HL-60 (cell line): ENCODE measurements at regions not wholly inside any gene's neighbourhood (a gene's known extent, or its start where the extent isn't known, plus 50 kb on each side); places are given as distances from the start of the nearest gene placed in this dataset.

ENCODE experiments used
- DNase-seq, 2 experiments: peaks; one replicate each; pipeline ENCODE4 v3.0.0-alpha.2; 2010 to 2020; ENCODE audit warnings: low read depth in 1 of 2, low spot score in 1 of 2
- H3K27ac ChIP-seq: fragments of 250-450 bp; sonication (Bioruptor Pico); replicated peaks from 2 replicates; pipeline ENCODE4 v1.5.1; 2020; ENCODE audit warnings: mild to moderate bottlenecking, moderate library complexity
- H3K27me3 ChIP-seq: fragments of 250-450 bp; sonication (Bioruptor Pico); 2 replicates; pipeline ENCODE4 v1.5.1; 2021; ENCODE audit warnings: mild to moderate bottlenecking, moderate library complexity; ENCODE audit not compliant: insufficient read depth, poor library complexity, severe bottlenecking
- H3K4me3 ChIP-seq: replicated peaks from 2 replicates; pipeline ENCODE4 v1.5.1; 2011; ENCODE audit warnings: mild to moderate bottlenecking, control low read depth, low read length; ENCODE audit not compliant: insufficient read depth
- GABPA ChIP-seq: IDR thresholded peaks from 2 replicates; pipeline ENCODE4 v1.6.1; 2012; ENCODE audit warnings: low read depth
- POLR2AphosphoS5 ChIP-seq: IDR thresholded peaks from 2 replicates; pipeline ENCODE4 v1.6.1; 2012; ENCODE audit warnings: low read depth
- SPI1 ChIP-seq: IDR thresholded peaks from 2 replicates; pipeline ENCODE4 v1.6.1; 2012; ENCODE audit warnings: low read depth, mild to moderate bottlenecking, borderline replicate concordance
- TF ChIP-seq, protein P1 (sequence below): IDR thresholded peaks from one replicate; pipeline ENCODE4 v1.5.1; 2011; ENCODE audit warnings: low read length, control low read depth, inconsistent platforms; ENCODE audit not compliant: insufficient read depth
- TF ChIP-seq, protein P2 (sequence below): IDR thresholded peaks from 2 replicates; pipeline ENCODE4 v1.6.1; 2012; ENCODE audit warnings: low read depth; ENCODE audit not compliant: insufficient replicate concordance

DNA sequence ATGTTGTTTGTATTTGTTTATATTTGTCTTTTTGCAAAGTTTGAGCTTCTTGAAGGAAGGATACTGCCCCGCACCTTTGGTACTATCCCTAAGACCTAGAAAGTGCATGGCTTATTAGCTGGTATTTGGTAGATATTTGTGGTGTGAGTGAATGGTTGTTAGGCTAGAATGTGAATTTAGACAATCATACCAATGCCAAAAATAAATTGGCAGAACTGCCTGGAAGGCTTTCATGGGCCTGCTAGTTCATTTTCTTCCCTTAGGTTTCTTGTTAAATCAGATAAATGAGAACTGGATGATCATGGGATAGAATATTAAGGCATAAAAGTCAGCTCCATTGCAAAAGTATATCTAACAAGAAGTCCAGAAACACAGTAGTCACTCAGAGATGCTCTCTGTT is 147.5 kb upstream of the TSLP start:
- TF ChIP-seq GABPA (no peak), POLR2AphosphoS5 (no peak), SPI1 (no peak)
- TF ChIP-seq, protein P1, sequence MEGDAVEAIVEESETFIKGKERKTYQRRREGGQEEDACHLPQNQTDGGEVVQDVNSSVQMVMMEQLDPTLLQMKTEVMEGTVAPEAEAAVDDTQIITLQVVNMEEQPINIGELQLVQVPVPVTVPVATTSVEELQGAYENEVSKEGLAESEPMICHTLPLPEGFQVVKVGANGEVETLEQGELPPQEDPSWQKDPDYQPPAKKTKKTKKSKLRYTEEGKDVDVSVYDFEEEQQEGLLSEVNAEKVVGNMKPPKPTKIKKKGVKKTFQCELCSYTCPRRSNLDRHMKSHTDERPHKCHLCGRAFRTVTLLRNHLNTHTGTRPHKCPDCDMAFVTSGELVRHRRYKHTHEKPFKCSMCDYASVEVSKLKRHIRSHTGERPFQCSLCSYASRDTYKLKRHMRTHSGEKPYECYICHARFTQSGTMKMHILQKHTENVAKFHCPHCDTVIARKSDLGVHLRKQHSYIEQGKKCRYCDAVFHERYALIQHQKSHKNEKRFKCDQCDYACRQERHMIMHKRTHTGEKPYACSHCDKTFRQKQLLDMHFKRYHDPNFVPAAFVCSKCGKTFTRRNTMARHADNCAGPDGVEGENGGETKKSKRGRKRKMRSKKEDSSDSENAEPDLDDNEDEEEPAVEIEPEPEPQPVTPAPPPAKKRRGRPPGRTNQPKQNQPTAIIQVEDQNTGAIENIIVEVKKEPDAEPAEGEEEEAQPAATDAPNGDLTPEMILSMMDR = no peak
- TF ChIP-seq, protein P2, sequence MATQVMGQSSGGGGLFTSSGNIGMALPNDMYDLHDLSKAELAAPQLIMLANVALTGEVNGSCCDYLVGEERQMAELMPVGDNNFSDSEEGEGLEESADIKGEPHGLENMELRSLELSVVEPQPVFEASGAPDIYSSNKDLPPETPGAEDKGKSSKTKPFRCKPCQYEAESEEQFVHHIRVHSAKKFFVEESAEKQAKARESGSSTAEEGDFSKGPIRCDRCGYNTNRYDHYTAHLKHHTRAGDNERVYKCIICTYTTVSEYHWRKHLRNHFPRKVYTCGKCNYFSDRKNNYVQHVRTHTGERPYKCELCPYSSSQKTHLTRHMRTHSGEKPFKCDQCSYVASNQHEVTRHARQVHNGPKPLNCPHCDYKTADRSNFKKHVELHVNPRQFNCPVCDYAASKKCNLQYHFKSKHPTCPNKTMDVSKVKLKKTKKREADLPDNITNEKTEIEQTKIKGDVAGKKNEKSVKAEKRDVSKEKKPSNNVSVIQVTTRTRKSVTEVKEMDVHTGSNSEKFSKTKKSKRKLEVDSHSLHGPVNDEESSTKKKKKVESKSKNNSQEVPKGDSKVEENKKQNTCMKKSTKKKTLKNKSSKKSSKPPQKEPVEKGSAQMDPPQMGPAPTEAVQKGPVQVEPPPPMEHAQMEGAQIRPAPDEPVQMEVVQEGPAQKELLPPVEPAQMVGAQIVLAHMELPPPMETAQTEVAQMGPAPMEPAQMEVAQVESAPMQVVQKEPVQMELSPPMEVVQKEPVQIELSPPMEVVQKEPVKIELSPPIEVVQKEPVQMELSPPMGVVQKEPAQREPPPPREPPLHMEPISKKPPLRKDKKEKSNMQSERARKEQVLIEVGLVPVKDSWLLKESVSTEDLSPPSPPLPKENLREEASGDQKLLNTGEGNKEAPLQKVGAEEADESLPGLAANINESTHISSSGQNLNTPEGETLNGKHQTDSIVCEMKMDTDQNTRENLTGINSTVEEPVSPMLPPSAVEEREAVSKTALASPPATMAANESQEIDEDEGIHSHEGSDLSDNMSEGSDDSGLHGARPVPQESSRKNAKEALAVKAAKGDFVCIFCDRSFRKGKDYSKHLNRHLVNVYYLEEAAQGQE = no peak
- Histone ChIP-seq H3K27me3 (no peaks in the 10 kb centered on the region), H3K27ac (no peak overlapping the region), H3K4me3 (no peak overlapping the region)
- DNase-seq = no peak

DNA sequence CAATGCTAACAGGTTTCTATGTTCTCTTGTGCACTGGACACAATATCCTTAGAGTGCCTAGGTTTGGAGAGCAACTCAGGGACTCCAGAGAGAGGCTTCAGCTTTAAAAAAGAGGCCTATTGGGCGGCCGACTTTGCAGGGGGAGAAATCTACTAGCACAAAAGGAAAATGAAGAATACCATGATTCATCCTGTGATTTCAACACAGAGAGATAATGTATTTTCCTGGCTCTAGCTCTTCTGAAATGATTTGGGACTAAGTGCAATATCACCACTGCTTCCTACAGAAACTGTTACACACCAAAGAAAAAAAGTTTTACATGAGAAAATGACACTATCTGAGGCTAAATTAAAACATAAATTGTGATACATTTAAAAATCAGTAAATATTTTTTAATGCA is 146.1 kb upstream of the TSLP start:
- DNase-seq = no peak
- Histone ChIP-seq H3K27ac (no peak overlapping the region), H3K4me3 (no peak overlapping the region), H3K27me3 (no peaks in the 10 kb centered on the region)
- TF ChIP-seq SPI1 = no peak
- no peak for TF ChIP-seq GABPA
- TF ChIP-seq, protein P2 = no peak
- no peak for TF ChIP-seq POLR2AphosphoS5
- TF ChIP-seq, protein P1 = no peak

DNA sequence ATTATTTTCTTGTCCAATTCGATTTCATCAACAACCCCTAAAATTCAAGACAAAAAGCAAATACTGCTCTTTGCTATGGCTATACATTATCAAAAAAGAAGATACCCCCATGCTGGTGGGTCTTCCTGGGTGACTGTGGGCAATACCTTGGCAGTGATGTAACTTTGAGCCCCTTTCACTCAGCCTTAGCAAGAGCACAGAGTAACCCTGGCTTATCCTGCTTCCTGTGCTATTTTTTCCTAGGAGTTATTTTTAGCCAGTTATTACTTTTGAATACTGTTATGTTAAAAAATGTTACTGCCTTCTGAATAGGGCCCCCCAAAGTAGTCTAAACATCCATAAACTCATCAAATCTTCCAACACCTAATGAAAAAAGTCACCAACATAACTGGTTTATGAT is 145.6 kb upstream of the TSLP start:
- DNase-seq = no peak
- TF ChIP-seq SPI1 (no peak), POLR2AphosphoS5 (no peak), GABPA (no peak)
- TF ChIP-seq, protein P1 = no peak
- TF ChIP-seq, protein P2 = no peak
- no peak overlapping the region for H3K4me3 ChIP-seq
- no peak overlapping the region for H3K27ac ChIP-seq
- no peaks in the 10 kb centered on the region for H3K27me3 ChIP-seq
